Smooth muscle cell (in vitro differentiated cells): ENCODE measurements at regions not wholly inside any gene's neighbourhood (a gene's known extent, or its start where the extent isn't known, plus 50 kb on each side); places are given as distances from the start of the nearest gene placed in this dataset.

Experiments
- DNase-seq: peaks from one replicate; lab custom pipeline; 2025; ENCODE audit not compliant: unreplicated experiment; lab: John Stamatoyannopoulos, UW
- H2AFZ ChIP-seq: fragments of 200-600 bp; sonication (generic); 2 replicates; pipeline ENCODE4 v1.6.0; 2016; ENCODE audit warnings: antibody characterized with exemption, low read depth, mild to moderate bottlenecking
- H3F3A ChIP-seq: fragments of 200-600 bp; sonication (generic); 2 replicates; pipeline ENCODE4 v1.6.0; 2017; ENCODE audit warnings: antibody characterized with exemption, low read depth
- H3K27ac ChIP-seq: fragments of 200-600 bp; sonication (generic); 2 replicates; pipeline ENCODE4 v1.5.1; 2016; ENCODE audit warnings: low read depth, mild to moderate bottlenecking
- H3K27me3 ChIP-seq: fragments of 200-600 bp; sonication (generic); 2 replicates; pipeline ENCODE4 v1.6.1; 2016; ENCODE audit warnings: low read depth, mild to moderate bottlenecking
- H3K36me3 ChIP-seq: fragments of 200-600 bp; sonication (generic); 2 replicates; pipeline ENCODE4 v1.5.1; 2016; ENCODE audit warnings: low read depth
- H3K4me1 ChIP-seq: fragments of 200-600 bp; sonication (generic); 2 replicates; pipeline ENCODE4 v1.5.1; 2016; ENCODE audit warnings: low read depth
- H3K4me2 ChIP-seq: fragments of 200-600 bp; sonication (generic); 2 replicates; pipeline ENCODE4 v1.6.0; 2016; ENCODE audit warnings: mild to moderate bottlenecking
- H3K4me3 ChIP-seq: fragments of 200-600 bp; sonication (generic); 2 replicates; pipeline ENCODE4 v1.5.1; 2016; ENCODE audit warnings: mild to moderate bottlenecking
- H3K79me2 ChIP-seq: fragments of 200-600 bp; sonication (generic); 2 replicates; pipeline ENCODE4 v1.6.0; 2016; ENCODE audit warnings: low read depth, mild to moderate bottlenecking
- H3K9ac ChIP-seq: fragments of 200-600 bp; sonication (generic); 2 replicates; pipeline ENCODE4 v1.6.0; 2016; ENCODE audit warnings: low read depth
- H3K9me3 ChIP-seq: fragments of 200-600 bp; sonication (generic); replicated peaks from 2 replicates; pipeline ENCODE4 v1.5.1; 2016; ENCODE audit warnings: low read depth
- H4K20me1 ChIP-seq: fragments of 200-600 bp; sonication (generic); 2 replicates; pipeline ENCODE4 v1.6.0; 2016; ENCODE audit warnings: low read depth
- CTCF ChIP-seq: fragments of 200-600 bp; sonication (generic); IDR thresholded peaks from 2 replicates; pipeline ENCODE4 v1.5.1; 2017; ENCODE audit warnings: borderline replicate concordance, mild to moderate bottlenecking, antibody characterized with exemption; ENCODE audit not compliant: insufficient read depth, poor library complexity, severe bottlenecking
- WGBS: methylation state at CpG from one replicate; pipeline ENCODE4 v1.1.7; 2016; ENCODE audit warnings: low lambda C conversion rate; 5-methylcytosine and 5-hydroxymethylcytosine counted together

GRCh38 chr15:94004697-94005096 lies 226.7 kb upstream of the MCTP2 start:
- TF ChIP-seq CTCF, result no peak
- H3K27me3 ChIP-seq, result no peaks in the 10 kb centered on the region
- no peaks in the 10 kb centered on the region for H3F3A ChIP-seq
- peaks cover 8% of the 10 kb centered on the region for H3K4me1 ChIP-seq
- H2AFZ ChIP-seq, result no peak overlapping the region
- H3K79me2 ChIP-seq, result no peaks in the 10 kb centered on the region
- H3K36me3 ChIP-seq, result no peaks in the 10 kb centered on the region
- no peak overlapping the region for H3K27ac ChIP-seq
- no peak overlapping the region for H3K4me3 ChIP-seq
- H3K9ac ChIP-seq, result no peak overlapping the region
- DNase-seq, result no peak
- H3K9me3 ChIP-seq, result no peaks in the 10 kb centered on the region
- no peak overlapping the region for H3K4me2 ChIP-seq
- H4K20me1 ChIP-seq, result no peaks in the 10 kb centered on the region
- WGBS, result 77% methylated on average over 9 of the region's 9 CpGs

GRCh38 chr15:94002041-94002440 lies 229.3 kb upstream of the MCTP2 start:
- no peaks in the 10 kb centered on the region for H3K79me2 ChIP-seq
- H2AFZ ChIP-seq, result no peak overlapping the region
- H4K20me1 ChIP-seq, result no peaks in the 10 kb centered on the region
- H3K36me3 ChIP-seq, result no peaks in the 10 kb centered on the region
- H3K27ac ChIP-seq, result no peak overlapping the region
- no peak overlapping the region for H3K9ac ChIP-seq
- H3F3A ChIP-seq, result no peaks in the 10 kb centered on the region
- H3K9me3 ChIP-seq, result no peaks in the 10 kb centered on the region
- no peak overlapping the region for H3K4me3 ChIP-seq
- H3K4me2 ChIP-seq, result no peak overlapping the region
- DNase-seq, result no peak
- H3K27me3 ChIP-seq, result no peaks in the 10 kb centered on the region
- 93% methylated on average over 3 of the region's 3 CpGs for WGBS
- TF ChIP-seq CTCF, result no peak
- H3K4me1 ChIP-seq, result peaks cover 8% of the 10 kb centered on the region

DNA sequence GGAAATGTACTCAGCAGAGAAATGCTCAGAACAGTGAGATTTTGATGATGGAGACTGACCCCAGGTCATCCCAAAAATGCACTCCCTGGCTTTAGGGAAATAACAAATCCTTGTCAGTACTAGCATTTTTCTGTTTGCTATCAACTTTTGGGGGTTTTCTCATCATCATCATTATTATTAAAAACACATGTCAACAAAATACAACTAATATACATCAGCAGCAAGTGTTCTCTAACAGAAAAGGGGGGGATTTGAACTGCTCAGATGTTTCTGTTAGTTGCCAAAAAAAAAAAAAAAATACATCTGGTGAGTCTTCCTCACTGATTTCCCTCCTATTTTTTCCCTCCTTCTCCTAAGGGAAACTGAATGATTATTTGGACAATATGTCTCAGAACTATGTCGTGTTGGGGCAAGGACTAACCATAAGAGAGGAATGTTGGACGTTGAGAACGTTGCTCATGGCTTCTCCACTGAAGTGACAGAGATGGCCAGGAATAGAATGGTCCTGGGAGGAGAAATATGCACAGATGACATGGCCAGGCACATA lies 230.0 kb upstream of the MCTP2 start:
- no peak for TF ChIP-seq CTCF
- 78% methylated on average over 3 of the region's 3 CpGs for WGBS
- Histone ChIP-seq H3K27ac (no peak overlapping the region), H3K4me3 (no peak overlapping the region), H3K4me1 (peaks cover 8% of the 10 kb centered on the region), H3K4me2 (no peak overlapping the region), H3K9ac (no peak overlapping the region), H2AFZ (no peak overlapping the region), H4K20me1 (no peaks in the 10 kb centered on the region), H3K9me3 (no peaks in the 10 kb centered on the region), H3F3A (no peaks in the 10 kb centered on the region), H3K36me3 (no peaks in the 10 kb centered on the region), H3K79me2 (no peaks in the 10 kb centered on the region), H3K27me3 (no peaks in the 10 kb centered on the region)
- no peak for DNase-seq

GRCh38 chr15:94000606-94001005 lies 230.8 kb upstream of the MCTP2 start:
- WGBS, result 91% methylated on average over 5 of the region's 5 CpGs
- H2AFZ ChIP-seq, result no peak overlapping the region
- H3K4me1 ChIP-seq, result peaks cover 8% of the 10 kb centered on the region
- DNase-seq, result no peak
- H3K36me3 ChIP-seq, result no peaks in the 10 kb centered on the region
- no peak for TF ChIP-seq CTCF
- H3K4me3 ChIP-seq, result no peak overlapping the region
- H3K79me2 ChIP-seq, result no peaks in the 10 kb centered on the region
- H3K9me3 ChIP-seq, result no peaks in the 10 kb centered on the region
- H3K27me3 ChIP-seq, result no peaks in the 10 kb centered on the region
- H3F3A ChIP-seq, result no peaks in the 10 kb centered on the region
- H3K27ac ChIP-seq, result no peak overlapping the region
- no peak overlapping the region for H3K9ac ChIP-seq
- H3K4me2 ChIP-seq, result no peak overlapping the region
- H4K20me1 ChIP-seq, result no peaks in the 10 kb centered on the region
